ENCODE measurements at regions not wholly inside any gene's neighbourhood (a gene's known extent, or its start where the extent isn't known, plus 50 kb on each side); places are given as distances from the start of the nearest gene placed in this dataset.

DNA sequence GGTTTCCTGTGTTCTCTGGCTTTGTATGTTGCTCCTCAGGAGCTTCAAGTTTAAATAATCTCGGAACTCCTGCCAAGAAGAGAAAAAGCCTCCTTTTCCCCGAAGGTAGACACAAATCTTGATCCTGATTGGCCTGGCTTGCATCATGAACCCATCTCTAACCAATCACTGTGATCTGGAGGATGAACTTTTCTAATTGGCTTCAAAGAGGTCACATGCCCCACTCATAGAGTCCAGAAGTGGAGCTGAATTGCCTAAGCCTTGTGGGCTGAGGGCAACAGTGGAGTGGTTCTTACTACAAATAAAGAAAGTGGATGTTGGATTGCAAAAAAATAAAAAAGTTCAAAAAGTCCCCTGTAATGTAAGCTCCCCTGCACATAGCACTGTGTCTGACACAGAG is 245.9 kb downstream of the MID1IP1 start:
- intact Hi-C loops (cut with DNase I), result no loop called here
- no peak for DNase-seq
- Histone ChIP-seq H3K27me3 (no peaks in the 10 kb centered on the region), H3K36me3 (no peaks in the 10 kb centered on the region), H3K4me3 (no peak overlapping the region), H3K4me1 (ENCODE audit: insufficient read depth) (no peaks in the 10 kb centered on the region), H3K9me3 (no peaks in the 10 kb centered on the region), H3K27ac (no peak overlapping the region)
- TF ChIP-seq, protein P1, sequence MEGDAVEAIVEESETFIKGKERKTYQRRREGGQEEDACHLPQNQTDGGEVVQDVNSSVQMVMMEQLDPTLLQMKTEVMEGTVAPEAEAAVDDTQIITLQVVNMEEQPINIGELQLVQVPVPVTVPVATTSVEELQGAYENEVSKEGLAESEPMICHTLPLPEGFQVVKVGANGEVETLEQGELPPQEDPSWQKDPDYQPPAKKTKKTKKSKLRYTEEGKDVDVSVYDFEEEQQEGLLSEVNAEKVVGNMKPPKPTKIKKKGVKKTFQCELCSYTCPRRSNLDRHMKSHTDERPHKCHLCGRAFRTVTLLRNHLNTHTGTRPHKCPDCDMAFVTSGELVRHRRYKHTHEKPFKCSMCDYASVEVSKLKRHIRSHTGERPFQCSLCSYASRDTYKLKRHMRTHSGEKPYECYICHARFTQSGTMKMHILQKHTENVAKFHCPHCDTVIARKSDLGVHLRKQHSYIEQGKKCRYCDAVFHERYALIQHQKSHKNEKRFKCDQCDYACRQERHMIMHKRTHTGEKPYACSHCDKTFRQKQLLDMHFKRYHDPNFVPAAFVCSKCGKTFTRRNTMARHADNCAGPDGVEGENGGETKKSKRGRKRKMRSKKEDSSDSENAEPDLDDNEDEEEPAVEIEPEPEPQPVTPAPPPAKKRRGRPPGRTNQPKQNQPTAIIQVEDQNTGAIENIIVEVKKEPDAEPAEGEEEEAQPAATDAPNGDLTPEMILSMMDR (IDR thresholded peaks at IDR 0.05), result no peak
- TF ChIP-seq EP300 (IDR thresholded peaks at IDR 0.05) (no peak), POLR2A (IDR thresholded peaks at IDR 0.05) (no peak)
- 66 to 70% (median 67%) methylated on average over 2 of the region's 2 CpGs for WGBS, 3 donors

DNA sequence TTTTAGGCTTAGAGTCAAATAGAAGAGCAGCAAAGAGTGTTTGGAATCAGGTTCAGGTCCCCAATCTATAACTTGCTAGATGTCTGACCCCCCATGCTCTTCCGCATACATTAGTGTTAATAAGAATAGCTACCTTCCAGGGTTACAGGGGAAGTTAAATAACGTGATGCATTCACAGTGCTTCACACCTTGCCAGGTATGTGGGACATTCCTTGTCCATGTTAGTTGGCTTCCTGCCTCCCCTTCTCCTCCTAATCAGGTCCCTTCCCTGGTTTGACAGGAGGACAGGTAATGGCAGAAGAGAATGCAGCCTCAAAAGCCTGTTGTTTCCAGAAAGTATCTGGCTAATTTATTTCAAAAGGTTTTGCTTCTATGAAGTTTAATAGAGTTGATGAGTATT is 248.7 kb downstream of the MID1IP1 start:
- Histone ChIP-seq H3K4me3 (no peak overlapping the region), H3K27ac (no peak overlapping the region), H3K9me3 (no peaks in the 10 kb centered on the region), H3K27me3 (no peaks in the 10 kb centered on the region), H3K4me1 (ENCODE audit: insufficient read depth) (no peaks in the 10 kb centered on the region), H3K36me3 (no peaks in the 10 kb centered on the region)
- whole genome bisulfite sequencing, 3 donors, result 72 to 74% (median 74%) methylated on average over 2 of the region's 2 CpGs
- DNase-seq, result no peak
- TF ChIP-seq EP300 (IDR thresholded peaks at IDR 0.05) (no peak), POLR2A (IDR thresholded peaks at IDR 0.05) (no peak)
- TF ChIP-seq, protein P1 (IDR thresholded peaks at IDR 0.05), result no peak
- intact Hi-C loops (cut with DNase I), result no loop called here

DNA sequence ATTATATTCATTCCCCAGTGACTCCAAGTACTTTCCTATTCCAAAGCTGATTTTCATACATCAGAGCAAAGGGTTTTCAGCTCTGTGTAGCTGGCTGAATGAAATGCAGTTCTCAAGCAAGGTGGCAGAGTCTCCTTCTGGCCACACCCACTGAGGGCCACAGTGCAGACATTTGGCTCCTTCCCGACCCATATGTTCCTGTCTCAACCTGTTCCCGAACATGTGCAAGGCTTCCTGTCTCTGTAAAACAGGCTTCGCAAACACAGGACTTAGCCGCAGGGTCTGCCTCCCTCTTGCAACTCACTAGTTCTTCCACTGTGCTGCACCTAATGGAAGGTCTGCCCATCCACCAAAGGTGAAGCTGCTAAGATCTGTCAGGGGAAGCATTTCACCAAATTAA is 249.2 kb downstream of the MID1IP1 start:
- Histone ChIP-seq H3K27ac (no peak overlapping the region), H3K27me3 (no peaks in the 10 kb centered on the region), H3K4me3 (no peak overlapping the region), H3K9me3 (no peaks in the 10 kb centered on the region), H3K4me1 (ENCODE audit: insufficient read depth) (no peaks in the 10 kb centered on the region), H3K36me3 (no peaks in the 10 kb centered on the region)
- WGBS, 3 donors, result 76 to 91% (median 91%) methylated on average over 4 of the region's 4 CpGs
- no peak for TF ChIP-seq EP300 (IDR thresholded peaks at IDR 0.05)
- TF ChIP-seq POLR2A (IDR thresholded peaks at IDR 0.05), result no peak
- TF ChIP-seq, protein P1 (IDR thresholded peaks at IDR 0.05), result no peak
- no peak for DNase-seq
- intact Hi-C loops (cut with DNase I), result no loop called here

DNA sequence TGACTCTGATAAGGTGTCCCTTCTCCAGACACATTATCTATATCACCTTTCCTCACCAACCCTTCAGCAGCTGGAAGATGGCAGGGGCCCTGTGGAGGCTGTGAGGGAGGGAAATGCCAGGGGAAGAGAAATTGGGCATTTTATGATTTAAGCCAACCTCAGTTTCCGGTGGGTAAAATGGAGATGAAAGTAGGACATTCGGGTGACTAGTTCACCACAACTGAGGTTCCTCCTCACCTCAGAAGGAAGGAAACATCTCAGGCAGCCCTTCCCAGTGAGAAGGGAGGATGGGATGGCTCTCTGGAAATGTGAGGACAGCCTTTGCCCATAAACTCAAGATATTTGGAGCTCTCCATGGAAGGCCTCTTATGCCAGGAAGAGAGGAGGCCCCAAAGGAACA is 251.5 kb downstream of the MID1IP1 start:
- intact Hi-C loops (cut with DNase I), result no loop called here
- H3K4me3 ChIP-seq, result no peak overlapping the region
- H3K36me3 ChIP-seq, result no peaks in the 10 kb centered on the region
- no peaks in the 10 kb centered on the region for H3K27me3 ChIP-seq
- 84 to 91% (median 89%) methylated on average over 2 of the region's 2 CpGs for WGBS, 3 donors
- no peaks in the 10 kb centered on the region for H3K4me1 ChIP-seq (ENCODE audit: insufficient read depth)
- no peaks in the 10 kb centered on the region for H3K9me3 ChIP-seq
- TF ChIP-seq POLR2A (IDR thresholded peaks at IDR 0.05) (no peak), EP300 (IDR thresholded peaks at IDR 0.05) (no peak)
- TF ChIP-seq, protein P1 (IDR thresholded peaks at IDR 0.05), result no peak
- no peak overlapping the region for H3K27ac ChIP-seq
- DNase-seq, result no peak

DNA sequence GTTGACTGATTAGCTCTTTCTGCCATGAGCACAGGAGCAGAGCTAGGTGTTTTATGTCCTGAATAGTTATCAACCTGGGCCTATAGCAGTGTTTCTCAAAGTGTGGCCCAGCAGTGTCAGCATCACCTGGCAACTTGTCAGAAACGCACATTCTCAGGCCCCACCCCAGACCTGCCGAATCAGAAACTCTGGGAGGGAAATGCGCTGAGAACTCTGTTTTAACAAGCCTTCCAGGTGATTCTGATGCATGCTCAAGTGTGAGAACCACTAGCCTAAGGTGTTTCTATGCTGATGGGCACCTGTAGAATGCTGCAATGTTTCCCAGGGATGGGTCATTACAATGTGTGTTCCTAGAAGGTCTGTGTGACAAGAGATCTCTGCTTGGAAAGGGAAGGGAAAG is 257.5 kb downstream of the MID1IP1 start:
- no peaks in the 10 kb centered on the region for H3K27me3 ChIP-seq
- H3K36me3 ChIP-seq, result no peaks in the 10 kb centered on the region
- H3K4me3 ChIP-seq, result no peak overlapping the region
- no peak for TF ChIP-seq POLR2A (IDR thresholded peaks at IDR 0.05)
- TF ChIP-seq, protein P1 (IDR thresholded peaks at IDR 0.05), result no peak
- no peak for TF ChIP-seq EP300 (IDR thresholded peaks at IDR 0.05)
- no peaks in the 10 kb centered on the region for H3K4me1 ChIP-seq (ENCODE audit: insufficient read depth)
- intact Hi-C loops (cut with DNase I), result no loop called here
- no peak overlapping the region for H3K27ac ChIP-seq
- no peaks in the 10 kb centered on the region for H3K9me3 ChIP-seq
- WGBS, 3 donors, result 55 to 69% (median 56%) methylated on average over 3 of the region's 3 CpGs
- DNase-seq, result no peak

Data from ovary (tissue), 7 donors.